Ishikawa (cell line): ENCODE measurements at regions not wholly inside any gene's neighbourhood (a gene's known extent, or its start where the extent isn't known, plus 50 kb on each side); places are given as distances from the start of the nearest gene placed in this dataset.

ENCODE experiments used
- CEBPB ChIP-seq: IDR thresholded peaks from 2 replicates; pipeline ENCODE4 v1.6.1; 2012
- CREB1 ChIP-seq: IDR thresholded peaks from 2 replicates; pipeline ENCODE4 v1.6.1; 2012; ENCODE audit warnings: low read depth
- EGR1 ChIP-seq: IDR thresholded peaks from 2 replicates; pipeline ENCODE4 v1.6.1; 2012
- EP300 ChIP-seq: IDR thresholded peaks from 2 replicates; pipeline ENCODE4 v1.6.1; 2012; ENCODE audit warnings: borderline replicate concordance
- FOXM1 ChIP-seq: IDR thresholded peaks from 2 replicates; pipeline ENCODE4 v1.6.1; 2012; ENCODE audit warnings: low read depth, borderline replicate concordance
- NFIC ChIP-seq: IDR thresholded peaks from 2 replicates; pipeline ENCODE4 v1.6.1; 2012
- RAD21 ChIP-seq: IDR thresholded peaks from 2 replicates; pipeline ENCODE4 v1.6.1; 2012; ENCODE audit warnings: low read depth
- TAF1 ChIP-seq: IDR thresholded peaks from 2 replicates; pipeline ENCODE4 v1.6.1; 2012; ENCODE audit warnings: low read depth, mild to moderate bottlenecking
- TCF12 ChIP-seq: IDR thresholded peaks from 2 replicates; pipeline ENCODE4 v1.6.1; 2012; ENCODE audit warnings: low read depth
- TEAD4 ChIP-seq: IDR thresholded peaks from 2 replicates; pipeline ENCODE4 v1.6.1; 2012
- YY1 ChIP-seq: IDR thresholded peaks from 2 replicates; pipeline ENCODE4 v1.6.1; 2012; ENCODE audit warnings: low read depth
- ZBTB7A ChIP-seq: IDR thresholded peaks from 2 replicates; pipeline ENCODE4 v1.6.1; 2012; ENCODE audit warnings: low read depth
- TF ChIP-seq, protein P1 (sequence below): IDR thresholded peaks from 2 replicates; pipeline ENCODE4 v1.6.1; 2012
- TF ChIP-seq, protein P2 (sequence below): IDR thresholded peaks from 2 replicates; pipeline ENCODE4 v1.6.1; 2012; ENCODE audit warnings: low read depth, mild to moderate bottlenecking
- TF ChIP-seq, protein P3 (sequence below): IDR thresholded peaks from 2 replicates; pipeline ENCODE4 v1.6.1; 2012

DNA sequence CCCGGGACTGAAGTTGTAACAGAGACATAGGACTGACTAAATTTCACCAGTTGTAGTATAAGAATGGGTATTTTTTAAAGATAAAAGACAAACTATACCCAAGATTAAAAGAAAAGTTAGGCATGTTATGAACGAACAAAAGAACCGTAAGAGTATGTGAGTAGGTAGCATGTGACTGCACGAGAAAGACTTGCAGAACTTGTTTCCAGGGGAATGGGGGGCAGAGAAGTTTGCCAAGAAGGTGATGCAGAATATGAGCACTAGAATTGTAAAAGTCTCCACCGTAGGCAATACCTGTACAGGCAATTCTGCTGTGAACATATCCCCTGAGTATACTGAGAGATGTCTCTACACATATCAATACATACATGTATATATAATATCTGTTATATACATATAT, 614.7 kb downstream of the PRELID2 start:
- TF ChIP-seq TEAD4: no peak

DNA sequence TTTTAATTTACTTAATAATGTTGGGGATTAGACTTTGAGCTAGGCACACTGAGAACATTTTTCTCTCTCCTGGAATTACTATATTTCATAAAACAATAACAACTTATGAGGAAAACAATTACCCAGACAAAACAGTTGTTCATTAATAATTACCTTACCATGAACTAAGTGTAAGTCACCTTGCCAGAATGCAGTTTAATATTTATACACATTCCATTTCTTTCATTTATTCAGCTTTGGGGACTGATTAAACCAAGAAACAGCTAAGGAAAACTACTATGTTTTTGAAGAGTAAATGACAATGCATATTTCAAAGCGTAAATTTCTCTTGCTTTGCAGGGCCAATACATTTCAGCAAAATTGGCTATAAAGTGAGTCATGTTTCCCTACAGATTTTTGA, 616.2 kb downstream of the PRELID2 start:
- TF ChIP-seq TAF1: no peak
- TF ChIP-seq TEAD4: no peak
- no peak for TF ChIP-seq NFIC
- TF ChIP-seq, protein P1, sequence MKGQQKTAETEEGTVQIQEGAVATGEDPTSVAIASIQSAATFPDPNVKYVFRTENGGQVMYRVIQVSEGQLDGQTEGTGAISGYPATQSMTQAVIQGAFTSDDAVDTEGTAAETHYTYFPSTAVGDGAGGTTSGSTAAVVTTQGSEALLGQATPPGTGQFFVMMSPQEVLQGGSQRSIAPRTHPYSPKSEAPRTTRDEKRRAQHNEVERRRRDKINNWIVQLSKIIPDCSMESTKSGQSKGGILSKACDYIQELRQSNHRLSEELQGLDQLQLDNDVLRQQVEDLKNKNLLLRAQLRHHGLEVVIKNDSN: no peak
- TF ChIP-seq, protein P2, sequence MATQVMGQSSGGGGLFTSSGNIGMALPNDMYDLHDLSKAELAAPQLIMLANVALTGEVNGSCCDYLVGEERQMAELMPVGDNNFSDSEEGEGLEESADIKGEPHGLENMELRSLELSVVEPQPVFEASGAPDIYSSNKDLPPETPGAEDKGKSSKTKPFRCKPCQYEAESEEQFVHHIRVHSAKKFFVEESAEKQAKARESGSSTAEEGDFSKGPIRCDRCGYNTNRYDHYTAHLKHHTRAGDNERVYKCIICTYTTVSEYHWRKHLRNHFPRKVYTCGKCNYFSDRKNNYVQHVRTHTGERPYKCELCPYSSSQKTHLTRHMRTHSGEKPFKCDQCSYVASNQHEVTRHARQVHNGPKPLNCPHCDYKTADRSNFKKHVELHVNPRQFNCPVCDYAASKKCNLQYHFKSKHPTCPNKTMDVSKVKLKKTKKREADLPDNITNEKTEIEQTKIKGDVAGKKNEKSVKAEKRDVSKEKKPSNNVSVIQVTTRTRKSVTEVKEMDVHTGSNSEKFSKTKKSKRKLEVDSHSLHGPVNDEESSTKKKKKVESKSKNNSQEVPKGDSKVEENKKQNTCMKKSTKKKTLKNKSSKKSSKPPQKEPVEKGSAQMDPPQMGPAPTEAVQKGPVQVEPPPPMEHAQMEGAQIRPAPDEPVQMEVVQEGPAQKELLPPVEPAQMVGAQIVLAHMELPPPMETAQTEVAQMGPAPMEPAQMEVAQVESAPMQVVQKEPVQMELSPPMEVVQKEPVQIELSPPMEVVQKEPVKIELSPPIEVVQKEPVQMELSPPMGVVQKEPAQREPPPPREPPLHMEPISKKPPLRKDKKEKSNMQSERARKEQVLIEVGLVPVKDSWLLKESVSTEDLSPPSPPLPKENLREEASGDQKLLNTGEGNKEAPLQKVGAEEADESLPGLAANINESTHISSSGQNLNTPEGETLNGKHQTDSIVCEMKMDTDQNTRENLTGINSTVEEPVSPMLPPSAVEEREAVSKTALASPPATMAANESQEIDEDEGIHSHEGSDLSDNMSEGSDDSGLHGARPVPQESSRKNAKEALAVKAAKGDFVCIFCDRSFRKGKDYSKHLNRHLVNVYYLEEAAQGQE: no peak

DNA sequence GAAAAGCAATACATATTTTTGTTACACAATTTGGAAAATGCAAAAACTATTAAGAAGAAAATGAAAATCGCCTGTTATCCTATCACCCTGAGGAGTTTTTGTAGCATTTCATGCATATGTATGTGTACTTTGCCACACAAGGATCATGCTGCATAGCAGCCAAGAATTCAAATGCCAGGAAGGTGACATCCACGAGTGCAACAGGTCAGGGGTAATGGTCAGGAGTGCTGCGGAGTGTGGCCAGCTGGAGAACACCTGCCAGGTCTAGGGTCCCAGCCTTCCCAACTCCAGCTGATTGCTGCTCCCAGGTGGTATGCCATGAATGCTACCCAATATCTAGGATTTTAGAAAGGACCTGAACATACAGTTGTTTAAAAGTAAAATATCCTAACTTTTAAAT, 617.1 kb downstream of the PRELID2 start:
- TF ChIP-seq, protein P2: no peak
- TF ChIP-seq, protein P1: no peak
- TF ChIP-seq YY1 (no peak), NFIC (no peak), TAF1 (no peak), TEAD4 (no peak), TCF12 (no peak), CREB1 (no peak), RAD21 (no peak), ZBTB7A (no peak), CEBPB (no peak), EP300 (no peak), EGR1 (no peak), FOXM1 (no peak)
- TF ChIP-seq, protein P3, sequence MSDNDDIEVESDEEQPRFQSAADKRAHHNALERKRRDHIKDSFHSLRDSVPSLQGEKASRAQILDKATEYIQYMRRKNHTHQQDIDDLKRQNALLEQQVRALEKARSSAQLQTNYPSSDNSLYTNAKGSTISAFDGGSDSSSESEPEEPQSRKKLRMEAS: no peak

DNA sequence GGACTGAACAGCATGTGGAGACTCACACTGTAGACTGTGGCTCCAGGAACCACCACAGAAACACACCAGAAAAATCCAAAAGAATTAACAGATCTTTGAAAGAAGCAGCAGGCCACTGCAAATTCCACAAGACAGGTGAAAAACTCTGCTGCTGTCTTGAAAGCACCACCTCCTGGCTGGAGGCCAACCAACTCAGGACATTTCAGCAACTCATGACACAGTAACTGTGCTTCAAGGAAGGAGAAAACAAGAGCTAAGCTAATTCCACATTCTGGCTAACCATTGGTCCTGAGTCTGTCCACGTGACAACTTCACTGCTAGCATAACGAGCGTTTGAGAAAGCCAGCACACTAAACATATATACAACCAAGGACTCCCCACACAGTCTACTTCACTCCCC, 625.1 kb downstream of the PRELID2 start:
- TF ChIP-seq CEBPB: no peak
- TF ChIP-seq FOXM1: no peak
- no peak for TF ChIP-seq TEAD4
- TF ChIP-seq ZBTB7A: no peak
- no peak for TF ChIP-seq CREB1
- TF ChIP-seq TAF1: no peak
- TF ChIP-seq NFIC: no peak
- no peak for TF ChIP-seq EGR1
- TF ChIP-seq, protein P3: no peak

DNA sequence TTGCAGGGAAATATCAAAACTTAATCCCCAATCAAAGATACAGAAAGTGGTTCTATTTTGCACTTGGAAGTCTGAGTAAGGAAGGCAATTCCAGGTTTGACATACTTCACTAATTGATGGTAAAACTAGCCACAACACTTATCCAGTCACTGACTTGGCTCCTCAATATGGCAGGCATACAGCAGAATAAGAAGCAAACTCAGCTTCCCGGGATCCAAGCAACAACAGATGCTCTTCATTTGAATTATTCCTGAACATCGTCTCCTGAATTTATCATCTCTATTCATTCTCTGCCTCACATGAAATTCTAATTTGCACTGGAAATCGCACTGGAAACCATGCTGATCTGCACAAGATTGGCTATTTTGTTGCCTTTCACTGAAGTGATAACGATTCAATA, 629.6 kb downstream of the PRELID2 start:
- TF ChIP-seq, protein P2: no peak
- TF ChIP-seq YY1 (no peak), ZBTB7A (no peak), CEBPB (no peak), NFIC (no peak), FOXM1 (no peak), EGR1 (no peak), TEAD4 (no peak), CREB1 (no peak), TAF1 (no peak)
- TF ChIP-seq, protein P1: no peak
- TF ChIP-seq, protein P3: no peak
